ENCODE measurements at regions not wholly inside any gene's neighbourhood (a gene's known extent, or its start where the extent isn't known, plus 50 kb on each side); places are given as distances from the start of the nearest gene placed in this dataset.

DNA sequence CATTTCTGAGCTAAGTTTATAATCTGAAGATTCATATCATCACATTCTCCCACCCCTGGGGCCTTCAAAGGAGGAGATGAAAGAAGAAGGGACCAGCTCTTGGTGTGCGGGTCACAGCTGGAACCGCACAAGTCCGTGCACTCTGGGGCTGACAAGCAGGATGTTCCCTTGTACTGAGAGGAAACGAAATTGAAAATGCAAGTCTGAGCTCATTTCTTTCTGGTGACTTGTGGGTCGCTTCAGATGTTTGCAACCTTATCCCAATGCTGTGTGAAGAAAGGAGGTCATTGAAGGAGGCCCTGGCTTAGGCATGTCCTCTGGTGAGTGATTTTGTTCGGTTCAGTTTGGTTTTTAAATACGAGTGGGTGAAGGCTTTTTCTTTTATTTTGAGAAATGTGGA lies 59.6 kb downstream of the C9orf152 start:
- peaks cover 3% of the 10 kb centered on the region for H3K9me3 Mint-ChIP-seq (ENCODE audit: low read depth)
- H3K4me3 Mint-ChIP-seq (ENCODE audit: unreplicated experiment) = no peak overlapping the region
- TF ChIP-seq, protein P1, sequence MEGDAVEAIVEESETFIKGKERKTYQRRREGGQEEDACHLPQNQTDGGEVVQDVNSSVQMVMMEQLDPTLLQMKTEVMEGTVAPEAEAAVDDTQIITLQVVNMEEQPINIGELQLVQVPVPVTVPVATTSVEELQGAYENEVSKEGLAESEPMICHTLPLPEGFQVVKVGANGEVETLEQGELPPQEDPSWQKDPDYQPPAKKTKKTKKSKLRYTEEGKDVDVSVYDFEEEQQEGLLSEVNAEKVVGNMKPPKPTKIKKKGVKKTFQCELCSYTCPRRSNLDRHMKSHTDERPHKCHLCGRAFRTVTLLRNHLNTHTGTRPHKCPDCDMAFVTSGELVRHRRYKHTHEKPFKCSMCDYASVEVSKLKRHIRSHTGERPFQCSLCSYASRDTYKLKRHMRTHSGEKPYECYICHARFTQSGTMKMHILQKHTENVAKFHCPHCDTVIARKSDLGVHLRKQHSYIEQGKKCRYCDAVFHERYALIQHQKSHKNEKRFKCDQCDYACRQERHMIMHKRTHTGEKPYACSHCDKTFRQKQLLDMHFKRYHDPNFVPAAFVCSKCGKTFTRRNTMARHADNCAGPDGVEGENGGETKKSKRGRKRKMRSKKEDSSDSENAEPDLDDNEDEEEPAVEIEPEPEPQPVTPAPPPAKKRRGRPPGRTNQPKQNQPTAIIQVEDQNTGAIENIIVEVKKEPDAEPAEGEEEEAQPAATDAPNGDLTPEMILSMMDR (IDR thresholded peaks at IDR 0.05) = no peak
- H3K36me3 Mint-ChIP-seq (ENCODE audit: low read depth) = peaks cover 13% of the 10 kb centered on the region
- no peak for DNase-seq (ENCODE audit: low spot score)
- H3K27me3 Mint-ChIP-seq (ENCODE audit: low read depth) = no peaks in the 10 kb centered on the region
- H3K27ac Mint-ChIP-seq (ENCODE audit: unreplicated experiment) = peak overlapping the region; percentile 35
- peaks cover 84% of the 10 kb centered on the region for H3K4me1 Mint-ChIP-seq (ENCODE audit: low read depth)

DNA sequence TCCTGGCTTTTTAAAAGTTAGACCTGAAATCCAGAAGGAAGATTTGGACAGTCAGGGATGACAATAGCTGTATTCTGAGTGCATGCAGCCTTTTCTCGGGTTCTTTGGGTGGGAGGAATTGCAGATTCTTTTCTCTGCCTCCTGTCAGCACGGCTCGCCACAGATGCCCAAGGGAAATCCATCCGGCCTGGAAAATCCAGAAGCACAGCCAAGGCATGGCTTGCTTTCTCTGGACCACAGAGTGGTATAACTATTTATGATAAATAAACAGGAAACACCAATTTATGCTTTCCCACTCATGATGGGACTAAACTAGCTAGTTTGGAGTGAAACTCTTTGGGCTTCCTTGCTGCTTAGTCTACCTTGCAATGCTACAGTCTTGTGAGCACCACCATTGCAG lies 59.1 kb downstream of the C9orf152 start:
- TF ChIP-seq, protein P1 (IDR thresholded peaks at IDR 0.05) = no peak
- Mint-ChIP-seq H3K4me3 (ENCODE audit: unreplicated experiment) (no peak overlapping the region), H3K27me3 (ENCODE audit: low read depth) (no peaks in the 10 kb centered on the region), H3K9me3 (ENCODE audit: low read depth) (peaks cover 3% of the 10 kb centered on the region), H3K36me3 (ENCODE audit: low read depth) (peaks cover 13% of the 10 kb centered on the region), H3K4me1 (ENCODE audit: low read depth) (peaks cover 79% of the 10 kb centered on the region), H3K27ac (ENCODE audit: unreplicated experiment) (peak overlapping the region; percentile 35)
- DNase-seq (ENCODE audit: low spot score) = no peak
